NOMO-1 treated with DMSO at 0.1 percent for 48 hours (cell line): ENCODE measurements at regions not wholly inside any gene's neighbourhood (a gene's known extent, or its start where the extent isn't known, plus 50 kb on each side); places are given as distances from the start of the nearest gene placed in this dataset.
A peak's percentile ranks its signal among the peaks of the same experiment; 100 is the strongest.
"Not testable (repeated sequence)": the region's sequence is repeated elsewhere in the genome, so short reads cannot be mapped to it uniquely, and the experiment has no call there.

Experiments used
- DNase-seq: peaks from one replicate; lab custom pipeline; 2025; ENCODE audit not compliant: unreplicated experiment; lab: John Stamatoyannopoulos, UW

DNA sequence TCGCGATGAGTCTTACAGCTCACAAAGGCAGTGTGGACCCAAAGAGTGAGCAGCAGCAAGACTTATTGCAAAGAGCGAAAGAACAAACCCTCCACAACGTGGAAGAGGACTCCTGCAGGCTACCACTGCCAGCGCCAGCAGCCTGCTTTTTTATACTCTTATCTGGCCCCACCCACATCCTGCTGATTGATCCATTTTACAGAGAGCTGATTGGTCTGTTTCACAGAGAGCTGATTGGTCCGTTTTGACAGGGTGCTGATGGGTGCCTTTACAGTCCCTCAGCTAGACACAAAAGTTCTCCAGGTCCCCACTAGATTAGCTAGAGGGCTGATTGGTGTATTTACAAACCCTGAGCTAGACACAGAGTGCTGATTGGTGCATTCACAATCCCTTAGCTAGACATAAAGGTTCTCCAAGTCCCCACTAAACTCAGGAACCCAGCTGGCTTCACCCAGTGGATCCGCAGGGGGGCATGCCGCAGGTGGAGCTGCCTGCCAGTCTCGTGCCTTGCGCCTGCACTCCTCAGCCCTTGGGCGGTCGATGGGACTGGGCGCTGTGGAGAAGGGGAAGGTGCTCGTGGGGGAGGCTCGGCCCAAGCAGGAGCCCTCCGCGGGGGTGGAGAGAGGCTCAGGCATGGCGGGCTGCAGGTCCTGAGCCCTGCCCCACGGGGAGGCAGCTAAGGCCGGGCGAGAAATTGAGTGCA lies 75.7 kb downstream of the QDPR start:
- not testable (repeated sequence) for DNase-seq

DNA sequence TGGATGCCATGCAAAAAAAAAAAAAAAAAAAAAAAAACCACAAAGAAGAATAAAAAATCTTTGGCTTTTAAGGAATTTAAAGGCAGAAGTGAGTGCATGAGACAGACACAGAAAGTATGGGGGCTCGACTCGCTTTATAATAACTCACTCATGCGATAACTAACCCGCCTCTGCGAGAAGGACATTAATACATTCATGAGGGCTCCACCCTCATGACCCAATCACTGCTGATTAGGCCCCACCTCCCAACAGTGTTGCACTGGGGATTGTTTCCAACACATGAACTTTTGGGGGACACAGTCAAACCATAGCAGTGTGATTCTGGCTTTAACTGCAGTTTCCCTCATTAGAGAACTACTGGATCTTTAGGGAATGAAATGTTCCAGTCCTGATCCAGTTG lies 78.1 kb downstream of the QDPR start:
- DNase-seq = no peak

GRCh38 chr4:17427991-17428390 lies 83.9 kb downstream of the QDPR start:
- DNase-seq = no peak

- no peak for DNase-seq
Observed at GRCh38 chr4:17426222-17426621, 85.7 kb downstream of the QDPR start.

GRCh38 chr4:17418010-17418409 lies 93.9 kb downstream of the QDPR start:
- no peak for DNase-seq

DNA sequence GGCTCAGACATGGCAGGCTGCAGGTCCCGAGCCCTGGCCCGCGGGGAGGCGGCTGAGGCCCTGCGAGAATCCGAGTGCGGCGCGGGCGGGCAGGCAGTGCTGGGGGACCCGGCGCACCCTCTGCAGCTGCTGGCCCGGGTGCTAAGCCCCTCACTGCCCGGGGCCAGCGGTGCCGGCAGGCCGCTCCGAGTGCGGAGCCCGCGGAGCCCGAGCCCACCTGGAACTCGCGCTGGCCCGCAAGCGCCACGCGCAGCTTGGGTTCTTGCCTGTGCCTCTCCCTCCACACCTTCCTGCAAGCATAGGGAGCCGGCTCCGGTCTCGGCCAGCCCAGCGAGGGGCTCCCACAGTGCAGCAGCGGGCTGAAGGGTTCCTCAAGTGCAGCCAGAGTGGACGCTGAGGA lies 97.5 kb downstream of the QDPR start:
- DNase-seq = no peak

DNA sequence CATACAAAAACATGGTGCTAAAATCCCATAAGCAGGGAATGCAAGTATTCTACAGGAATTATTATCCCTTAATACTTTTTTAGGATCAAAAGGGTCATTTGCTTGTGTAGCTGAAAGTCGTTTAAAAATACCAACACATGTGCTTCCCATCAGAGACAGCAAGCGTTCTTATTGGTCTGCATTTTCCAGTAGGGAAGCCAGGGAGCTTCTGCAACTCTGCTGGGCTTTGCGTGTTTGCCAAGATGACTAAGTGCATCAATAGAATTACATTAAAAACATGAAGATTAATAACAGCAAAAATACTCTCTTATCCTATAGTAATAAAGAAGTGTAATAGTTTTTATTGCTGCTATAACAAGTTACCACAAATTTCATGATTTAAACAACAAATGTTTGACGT lies 111.2 kb downstream of the QDPR start:
- DNase-seq = no peak

- DNase-seq = no peak
Observed at GRCh38 chr4:17398805-17399204, 113.1 kb downstream of the QDPR start.

DNA sequence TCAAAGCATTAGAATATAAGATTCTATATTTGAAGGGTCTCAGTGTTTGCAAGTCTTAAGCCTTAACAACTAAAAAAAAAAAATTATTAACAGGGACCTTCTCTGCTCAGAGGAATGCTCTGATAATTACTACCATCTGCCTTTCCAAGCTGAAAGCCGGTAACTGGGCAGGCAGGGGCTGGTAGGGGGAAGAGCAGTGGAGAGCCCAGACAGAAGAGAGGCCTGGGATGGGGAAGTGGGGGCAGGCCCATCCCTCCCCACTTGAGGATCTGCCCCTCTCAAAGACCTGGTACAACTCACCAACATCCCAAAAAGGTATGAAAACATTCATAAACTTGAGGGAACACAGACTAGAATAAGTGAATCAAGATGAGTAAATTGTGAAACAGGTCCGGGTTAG lies 113.9 kb downstream of the QDPR start:
- no peak for DNase-seq

GRCh38 chr4:17397611-17398010 lies 114.3 kb downstream of the QDPR start:
- DNase-seq = no peak

- DNase-seq = no peak
Observed at GRCh38 chr4:17385403-17385802, 126.5 kb downstream of the QDPR start.

DNA sequence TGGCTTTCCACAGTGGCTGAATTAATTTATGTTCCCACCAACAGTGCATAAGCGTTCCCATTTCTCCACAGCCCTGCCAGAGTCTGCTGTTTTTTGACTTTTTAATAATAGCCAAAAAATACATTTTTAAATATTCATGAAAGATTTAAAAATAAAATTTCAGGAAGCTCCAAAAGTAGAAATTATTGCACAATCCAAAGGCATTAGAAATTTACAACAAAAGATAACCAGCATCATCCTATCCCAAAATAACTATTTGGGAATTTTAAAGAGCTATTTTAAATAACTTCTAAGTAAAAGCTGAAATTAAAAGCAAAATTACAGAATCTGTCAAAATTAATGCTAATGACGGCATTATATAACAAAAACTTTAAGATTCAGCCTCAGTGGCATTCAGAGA lies 131.5 kb downstream of the QDPR start:
- DNase-seq = no peak

DNA sequence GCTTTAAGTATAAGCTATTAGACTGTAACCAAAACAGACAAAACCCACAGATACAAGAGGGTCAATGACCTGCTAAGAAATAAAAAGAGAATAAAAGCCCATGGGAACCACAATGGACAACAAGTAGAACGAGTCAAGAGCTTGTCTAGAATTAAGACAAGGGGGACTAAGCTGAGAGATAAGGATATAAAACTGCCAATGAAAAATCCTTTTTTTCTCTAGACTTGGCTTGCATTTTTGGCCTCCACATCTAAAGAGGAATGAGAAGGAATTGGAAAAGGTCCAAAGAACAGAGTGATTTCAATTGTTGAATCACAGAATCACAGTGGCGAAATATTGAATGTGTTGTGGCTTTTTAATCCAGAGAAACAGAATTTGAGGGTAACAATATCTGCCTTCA lies 135.7 kb downstream of the QDPR start:
- no peak for DNase-seq

DNA sequence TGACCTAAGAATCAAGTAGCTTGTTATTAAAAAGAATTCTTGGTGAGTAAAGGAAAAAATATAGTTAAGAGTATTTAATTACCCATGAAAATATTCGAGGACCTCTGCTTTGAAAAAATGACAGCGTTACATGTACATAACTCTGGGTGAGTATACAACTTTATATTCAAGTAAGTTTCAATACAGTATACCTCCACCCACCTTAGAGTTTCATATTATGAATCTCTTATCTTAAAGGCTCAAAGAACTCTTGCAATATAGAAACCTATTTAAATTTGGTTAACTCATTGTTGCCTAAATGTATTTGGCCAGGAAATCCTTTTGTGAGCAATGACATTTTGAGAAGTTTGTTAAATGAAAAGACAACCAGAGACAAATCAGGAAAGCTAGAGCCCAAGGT lies 138.2 kb downstream of the QDPR start:
- no peak for DNase-seq

- DNase-seq = no peak
Observed at GRCh38 chr4:17370818-17371217, 141.1 kb downstream of the QDPR start.

- DNase-seq = no peak
Observed at GRCh38 chr4:17368408-17368807, 143.5 kb downstream of the QDPR start.

DNA sequence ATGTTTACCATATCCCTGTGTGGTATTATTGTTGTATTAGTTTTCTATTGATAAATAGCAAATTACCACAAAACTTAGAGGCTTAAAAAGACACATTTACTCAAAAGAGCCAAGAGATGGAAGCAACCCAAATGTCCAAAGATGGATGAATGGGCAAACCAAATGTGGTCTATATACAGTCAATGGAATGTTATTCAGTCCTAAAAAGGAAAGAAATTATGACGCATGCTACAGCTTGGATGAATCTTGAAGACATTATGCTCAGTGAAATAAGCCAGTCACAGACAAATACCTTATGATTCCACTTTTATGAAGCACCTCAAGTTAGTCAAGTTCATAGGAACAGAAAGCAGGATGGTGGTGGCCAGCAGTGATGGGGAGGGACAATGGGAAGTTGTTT lies 144.7 kb downstream of the QDPR start:
- no peak for DNase-seq

DNA sequence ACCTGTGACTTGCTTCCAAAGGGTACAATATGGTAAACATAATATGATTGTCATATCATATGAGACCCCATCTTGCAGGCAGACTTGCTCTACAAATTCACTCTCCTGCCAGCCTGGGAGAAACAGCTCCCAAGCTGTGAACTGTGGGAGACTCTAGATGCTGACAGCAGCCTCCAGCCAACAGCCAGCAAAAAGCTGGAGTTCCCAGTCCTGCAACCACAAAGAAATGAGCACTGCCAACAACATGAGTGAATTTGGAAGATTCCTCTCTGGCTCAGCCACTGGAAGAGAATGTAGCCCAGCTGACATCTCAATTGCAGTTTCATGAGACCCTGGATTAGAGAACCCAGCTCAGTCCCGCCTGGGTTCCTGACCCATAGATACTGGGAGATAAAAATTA lies 145.4 kb downstream of the QDPR start:
- DNase-seq = no peak

GRCh38 chr4:17362430-17362829 lies 149.5 kb downstream of the QDPR start:
- no peak for DNase-seq

DNA sequence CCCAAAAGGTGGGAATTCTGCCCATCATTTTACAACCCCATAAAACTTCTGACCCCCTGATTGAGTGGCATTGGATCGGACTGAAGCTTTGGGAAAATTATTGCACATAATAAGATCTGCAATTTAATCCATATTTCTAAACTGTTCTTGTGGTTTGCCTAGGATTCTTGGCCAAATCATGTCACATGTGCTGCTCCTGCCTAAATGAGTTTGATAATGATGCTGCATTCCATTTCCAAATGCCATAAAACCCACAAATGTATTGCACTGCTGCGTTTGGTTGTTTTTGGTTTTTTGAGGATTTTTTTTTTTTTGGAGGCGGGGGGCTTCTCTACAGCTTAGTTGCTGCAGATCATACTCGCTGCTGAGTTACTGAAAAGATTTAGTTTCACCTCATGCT lies 153.6 kb downstream of the QDPR start:
- no peak for DNase-seq

DNA sequence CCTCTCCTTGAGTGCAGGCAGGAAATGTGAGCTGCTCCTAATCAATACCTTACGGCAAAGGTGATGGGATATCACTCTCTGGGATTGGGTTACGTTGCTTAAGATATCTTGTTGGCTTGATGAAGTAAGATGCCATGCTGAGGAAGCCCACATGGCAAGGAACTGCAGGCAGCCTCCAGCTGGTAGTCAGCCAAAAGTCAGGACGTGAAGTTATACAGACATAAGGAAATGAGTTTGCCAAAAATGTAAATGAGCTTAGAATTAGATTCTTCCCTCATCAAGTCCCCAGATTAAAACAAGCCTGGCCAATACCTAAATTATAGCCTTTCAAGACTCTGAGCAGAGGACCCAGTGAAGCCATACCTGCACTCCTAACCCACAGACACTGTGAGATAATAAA lies 155.0 kb downstream of the QDPR start:
- DNase-seq = no peak

GRCh38 chr4:17352357-17352756 lies 159.5 kb downstream of the QDPR start:
- no peak for DNase-seq

DNA sequence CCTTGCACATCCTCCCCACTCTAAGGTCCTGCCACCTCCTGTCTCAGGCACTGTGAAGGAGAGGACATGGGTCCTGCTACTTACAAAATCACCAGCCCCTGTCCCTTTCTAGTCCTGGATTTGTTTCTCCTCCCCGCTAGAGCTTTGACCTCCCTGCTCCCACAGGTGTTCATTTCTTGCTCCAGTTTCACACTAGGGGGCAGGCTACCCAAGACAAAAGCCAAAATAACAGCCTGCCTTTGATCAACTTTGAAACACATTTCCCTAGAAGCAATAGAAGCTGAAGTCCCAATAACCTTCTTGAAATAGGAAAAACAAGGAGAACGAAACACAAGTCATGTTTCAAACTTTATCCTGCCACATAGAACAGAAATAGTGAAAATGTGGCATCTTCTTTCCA lies 164.4 kb downstream of the QDPR start:
- DNase-seq = peak; percentile 1

DNA sequence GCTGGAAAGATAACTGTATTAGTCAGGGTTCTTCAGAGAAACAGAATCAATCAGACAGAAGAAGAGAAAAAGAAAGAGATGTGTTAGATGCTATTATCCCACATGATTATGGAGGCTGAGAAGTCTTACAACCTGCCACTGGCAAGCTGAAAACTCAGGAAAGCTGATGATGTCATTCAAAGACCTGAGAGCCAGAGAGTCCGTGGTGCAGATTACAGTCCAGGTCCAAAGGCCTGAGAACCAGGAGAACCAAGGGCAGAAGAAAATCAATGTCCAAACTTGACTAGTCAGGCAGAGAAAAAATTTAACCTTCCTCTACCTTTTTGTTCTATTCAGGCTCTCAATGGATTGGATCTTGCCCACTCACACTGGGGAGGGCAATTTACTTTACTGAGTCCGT lies 172.5 kb downstream of the QDPR start:
- DNase-seq = no peak
